ENCODE measurements at regions not wholly inside any gene's neighbourhood (a gene's known extent, or its start where the extent isn't known, plus 50 kb on each side); places are given as distances from the start of the nearest gene placed in this dataset.

DNA sequence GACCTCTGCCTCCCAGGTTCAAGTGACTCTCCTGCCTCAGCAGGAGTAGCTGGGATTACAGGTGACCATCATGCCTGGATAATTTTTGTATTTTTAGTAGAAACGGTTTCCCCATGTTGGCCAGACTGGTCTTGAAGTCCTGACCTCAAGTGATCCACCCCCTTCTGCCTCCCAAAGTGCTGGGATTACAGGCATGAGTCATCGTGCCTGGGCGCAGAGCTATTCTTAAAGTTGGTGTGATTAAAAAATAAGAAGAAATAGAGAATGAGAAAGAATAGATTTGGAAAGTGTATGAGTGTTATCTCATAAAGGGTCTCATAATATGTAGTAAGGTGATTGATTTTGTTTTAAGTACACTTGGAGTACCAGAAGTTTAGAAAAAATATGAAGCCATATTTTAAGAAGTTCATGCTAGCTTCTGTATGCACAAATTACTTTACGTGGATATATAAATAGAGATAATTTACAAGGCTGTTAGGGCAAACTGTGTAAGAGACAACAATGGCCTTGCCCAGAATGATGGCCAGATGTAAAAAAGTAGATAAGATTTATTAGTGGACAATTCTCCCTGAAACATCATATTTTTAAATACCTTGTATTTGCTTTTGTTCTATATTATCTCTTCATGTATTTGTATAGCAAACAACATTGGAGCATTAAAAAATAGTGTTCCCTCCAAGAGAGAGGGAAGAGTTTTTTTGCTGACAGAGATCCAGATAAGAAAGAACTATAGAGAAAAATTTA lies 1108.5 kb downstream of the SLC16A7 start:
- intact Hi-C loops (cut with micrococcal nuclease; ENCODE audit: unreplicated experiment): no loop called here
- H3K27me3 Mint-ChIP-seq (ENCODE audit: unreplicated experiment): no peaks in the 10 kb centered on the region
- H3K4me1 Mint-ChIP-seq (ENCODE audit: low read depth, unreplicated experiment): no peaks in the 10 kb centered on the region
- H3K9me3 Mint-ChIP-seq (ENCODE audit: low read depth, unreplicated experiment): no peaks in the 10 kb centered on the region
- H3K4me3 Mint-ChIP-seq (ENCODE audit: low read depth, unreplicated experiment): no peak overlapping the region
- no peak overlapping the region for H3K27ac Mint-ChIP-seq (ENCODE audit: unreplicated experiment)
- BruUV-seq (replicated peaks): no TSS peak
- TF ChIP-seq, protein P1, sequence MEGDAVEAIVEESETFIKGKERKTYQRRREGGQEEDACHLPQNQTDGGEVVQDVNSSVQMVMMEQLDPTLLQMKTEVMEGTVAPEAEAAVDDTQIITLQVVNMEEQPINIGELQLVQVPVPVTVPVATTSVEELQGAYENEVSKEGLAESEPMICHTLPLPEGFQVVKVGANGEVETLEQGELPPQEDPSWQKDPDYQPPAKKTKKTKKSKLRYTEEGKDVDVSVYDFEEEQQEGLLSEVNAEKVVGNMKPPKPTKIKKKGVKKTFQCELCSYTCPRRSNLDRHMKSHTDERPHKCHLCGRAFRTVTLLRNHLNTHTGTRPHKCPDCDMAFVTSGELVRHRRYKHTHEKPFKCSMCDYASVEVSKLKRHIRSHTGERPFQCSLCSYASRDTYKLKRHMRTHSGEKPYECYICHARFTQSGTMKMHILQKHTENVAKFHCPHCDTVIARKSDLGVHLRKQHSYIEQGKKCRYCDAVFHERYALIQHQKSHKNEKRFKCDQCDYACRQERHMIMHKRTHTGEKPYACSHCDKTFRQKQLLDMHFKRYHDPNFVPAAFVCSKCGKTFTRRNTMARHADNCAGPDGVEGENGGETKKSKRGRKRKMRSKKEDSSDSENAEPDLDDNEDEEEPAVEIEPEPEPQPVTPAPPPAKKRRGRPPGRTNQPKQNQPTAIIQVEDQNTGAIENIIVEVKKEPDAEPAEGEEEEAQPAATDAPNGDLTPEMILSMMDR (IDR thresholded peaks at IDR 0.05; ENCODE audit: unreplicated experiment): no peak
- no peaks in the 10 kb centered on the region for H3K36me3 Mint-ChIP-seq (ENCODE audit: insufficient read depth, unreplicated experiment)
- no peak for DNase-seq
- CTCF ChIA-PET: no interaction called here

DNA sequence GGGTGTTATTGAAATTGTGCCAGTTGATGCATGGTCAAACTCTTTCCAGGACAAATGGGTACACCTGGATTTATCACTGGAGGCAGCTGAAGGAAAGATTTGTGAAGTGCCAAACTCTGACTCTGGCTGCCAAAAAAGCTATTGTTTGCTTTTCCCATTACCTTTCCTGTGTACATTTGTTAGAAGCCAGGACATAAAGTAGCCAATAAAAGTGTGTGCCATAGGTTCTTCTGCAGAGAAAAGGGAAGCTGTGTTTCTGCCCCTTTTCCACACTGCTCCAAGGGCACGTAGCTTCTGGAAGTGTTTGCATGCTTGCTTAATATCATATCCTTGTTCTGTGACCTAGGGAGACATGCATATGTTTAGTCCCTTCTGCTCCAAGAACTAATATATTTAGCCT lies 1114.4 kb downstream of the SLC16A7 start:
- no peak overlapping the region for H3K4me3 Mint-ChIP-seq (ENCODE audit: low read depth, unreplicated experiment)
- intact Hi-C loops (cut with micrococcal nuclease; ENCODE audit: unreplicated experiment): no loop called here
- no peaks in the 10 kb centered on the region for H3K36me3 Mint-ChIP-seq (ENCODE audit: insufficient read depth, unreplicated experiment)
- CTCF ChIA-PET: no interaction called here
- no peak overlapping the region for H3K27ac Mint-ChIP-seq (ENCODE audit: unreplicated experiment)
- no peaks in the 10 kb centered on the region for H3K27me3 Mint-ChIP-seq (ENCODE audit: unreplicated experiment)
- TF ChIP-seq, protein P1 (IDR thresholded peaks at IDR 0.05; ENCODE audit: unreplicated experiment): no peak
- no TSS peak for BruUV-seq (replicated peaks)
- DNase-seq: no peak
- H3K4me1 Mint-ChIP-seq (ENCODE audit: low read depth, unreplicated experiment): no peaks in the 10 kb centered on the region
- H3K9me3 Mint-ChIP-seq (ENCODE audit: low read depth, unreplicated experiment): no peaks in the 10 kb centered on the region

GRCh38 chr12:60714141-60714900 lies 1118.5 kb downstream of the SLC16A7 start:
- H3K9me3 Mint-ChIP-seq (ENCODE audit: low read depth, unreplicated experiment): peaks cover 2% of the 10 kb centered on the region
- H3K27ac Mint-ChIP-seq (ENCODE audit: unreplicated experiment): no peak overlapping the region
- no TSS peak for BruUV-seq (replicated peaks)
- CTCF ChIA-PET: interaction anchor here (0.7 kb wide), 1 partner anchor 116 kb away, joined by 3 read pairs; no protein-coding TSS in a partner anchor
- no peak overlapping the region for H3K4me3 Mint-ChIP-seq (ENCODE audit: low read depth, unreplicated experiment)
- no peak for DNase-seq
- TF ChIP-seq, protein P1 (IDR thresholded peaks at IDR 0.05; ENCODE audit: unreplicated experiment): no peak
- no peaks in the 10 kb centered on the region for H3K27me3 Mint-ChIP-seq (ENCODE audit: unreplicated experiment)
- intact Hi-C loops (cut with micrococcal nuclease; ENCODE audit: unreplicated experiment): no loop called here
- no peaks in the 10 kb centered on the region for H3K4me1 Mint-ChIP-seq (ENCODE audit: low read depth, unreplicated experiment)
- no peaks in the 10 kb centered on the region for H3K36me3 Mint-ChIP-seq (ENCODE audit: insufficient read depth, unreplicated experiment)

- BruUV-seq (replicated peaks): no TSS peak
- Mint-ChIP-seq H3K4me3 (ENCODE audit: low read depth, unreplicated experiment) (no peak overlapping the region), H3K27ac (ENCODE audit: unreplicated experiment) (no peak overlapping the region), H3K4me1 (ENCODE audit: low read depth, unreplicated experiment) (no peaks in the 10 kb centered on the region), H3K36me3 (ENCODE audit: insufficient read depth, unreplicated experiment) (no peaks in the 10 kb centered on the region), H3K27me3 (ENCODE audit: unreplicated experiment) (no peaks in the 10 kb centered on the region), H3K9me3 (ENCODE audit: low read depth, unreplicated experiment) (no peaks in the 10 kb centered on the region)
- CTCF ChIA-PET: no interaction called here
- intact Hi-C loops (cut with micrococcal nuclease; ENCODE audit: unreplicated experiment): no loop called here
- DNase-seq: no peak
- TF ChIP-seq, protein P1 (IDR thresholded peaks at IDR 0.05; ENCODE audit: unreplicated experiment): no peak
These were observed 1128.6 kb downstream of the SLC16A7 start for GRCh38 chr12:60724475-60724874.

Measured in Calu3 (cell line).